GM21367 (cell line): ENCODE measurements at regions not wholly inside any gene's neighbourhood (a gene's known extent, or its start where the extent isn't known, plus 50 kb on each side); places are given as distances from the start of the nearest gene placed in this dataset.

ENCODE experiments used
- ATAC-seq: cut with Tn5 transposase; IDR thresholded peaks from one replicate; pipeline ENCODE4 v1.9.1; 2021; ENCODE audit not compliant: unreplicated experiment

DNA sequence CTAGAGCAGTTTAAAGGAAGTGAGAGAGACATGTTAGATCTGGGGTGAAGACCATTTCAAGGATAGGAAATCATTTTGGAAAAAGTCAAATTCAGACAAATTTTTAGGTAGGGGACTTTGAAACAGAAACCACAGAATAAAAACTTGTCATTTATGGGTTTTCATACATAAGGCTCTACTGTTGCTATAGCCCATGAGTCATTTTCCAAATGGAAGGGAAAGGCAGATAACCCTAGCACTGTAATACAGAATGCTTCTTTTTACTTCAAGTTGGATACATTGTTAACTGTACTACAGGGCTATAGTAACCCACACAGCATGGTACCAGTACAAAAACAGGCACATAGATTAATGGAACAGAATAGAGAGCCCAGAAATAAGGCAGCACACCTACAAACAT, 455.4 kb downstream of the EBF1 start:
- no peak for ATAC-seq

DNA sequence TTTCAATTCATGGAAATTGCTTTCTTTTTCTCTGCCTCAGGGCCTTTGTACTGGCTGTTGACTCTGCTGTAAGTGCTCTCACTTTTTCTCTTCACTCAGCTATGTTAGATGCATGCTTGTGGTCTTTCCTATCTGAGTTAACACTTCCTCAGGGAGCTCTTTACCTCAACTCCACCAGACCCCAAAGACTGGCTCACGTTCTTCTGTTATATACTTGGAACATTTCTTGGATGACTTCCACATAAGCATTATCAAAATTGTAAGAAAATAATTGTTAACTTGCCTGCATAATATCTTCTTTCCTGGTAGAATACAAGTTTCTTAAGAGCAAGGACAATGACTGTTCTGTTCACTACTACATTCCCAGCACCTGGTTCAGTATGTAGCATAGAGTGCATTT, 455.9 kb downstream of the EBF1 start:
- ATAC-seq = no peak

DNA sequence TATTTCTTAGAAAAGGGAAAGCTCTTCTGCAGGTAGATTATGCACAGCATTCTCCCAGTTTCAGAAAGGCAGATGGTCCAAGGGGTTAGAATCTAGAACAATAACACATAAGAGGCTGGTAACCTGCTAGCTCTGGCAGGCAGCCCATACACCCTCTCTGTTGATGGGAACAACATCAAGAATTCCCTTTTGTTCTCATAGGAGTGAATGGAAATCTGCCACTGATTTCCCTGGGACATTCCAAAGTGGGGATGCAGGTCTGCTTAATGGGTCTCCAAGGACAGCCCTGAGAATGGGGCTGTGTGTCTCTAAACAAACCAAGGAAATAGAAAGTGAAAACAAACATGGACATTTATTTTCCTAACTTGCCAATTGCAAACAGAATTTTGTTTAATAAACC, 456.8 kb downstream of the EBF1 start:
- ATAC-seq = no peak

DNA sequence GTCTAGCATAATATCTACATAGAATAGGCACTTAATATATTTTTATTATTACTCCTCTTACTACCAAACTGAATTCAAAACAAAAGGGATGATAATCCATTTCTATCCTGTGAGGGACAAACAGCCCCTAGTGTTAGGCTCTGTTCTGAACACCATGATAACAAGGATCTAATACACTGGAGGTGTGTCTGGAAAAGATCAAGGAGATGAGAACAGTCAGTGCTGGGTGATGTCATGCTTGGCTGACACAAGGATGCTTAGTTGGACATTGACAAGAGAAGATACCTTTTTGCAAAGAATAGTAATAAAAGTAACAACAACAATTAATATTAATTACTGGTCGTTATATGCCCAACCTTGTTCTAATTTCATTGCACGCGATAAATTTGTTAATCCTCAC, 458.7 kb downstream of the EBF1 start:
- no peak for ATAC-seq

DNA sequence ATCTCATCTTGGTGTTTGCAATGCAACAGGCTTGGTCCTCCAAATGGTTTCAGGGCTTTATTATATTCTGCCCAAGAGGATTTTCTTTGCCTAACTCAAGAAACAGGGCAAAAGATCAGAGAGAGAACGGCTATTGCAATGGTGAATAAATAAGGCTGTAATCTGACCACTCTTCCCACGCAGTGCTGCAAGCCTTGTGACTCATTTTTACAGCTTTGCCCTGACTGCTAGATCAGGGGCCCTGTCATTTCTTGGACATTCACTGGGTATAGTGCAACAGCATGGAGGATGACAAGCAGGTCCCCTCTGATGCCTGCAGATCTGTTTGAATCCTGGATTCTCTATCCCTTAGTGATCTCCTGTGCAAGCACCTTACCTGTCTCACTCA, 459.1 kb downstream of the EBF1 start:
- no peak for ATAC-seq

DNA sequence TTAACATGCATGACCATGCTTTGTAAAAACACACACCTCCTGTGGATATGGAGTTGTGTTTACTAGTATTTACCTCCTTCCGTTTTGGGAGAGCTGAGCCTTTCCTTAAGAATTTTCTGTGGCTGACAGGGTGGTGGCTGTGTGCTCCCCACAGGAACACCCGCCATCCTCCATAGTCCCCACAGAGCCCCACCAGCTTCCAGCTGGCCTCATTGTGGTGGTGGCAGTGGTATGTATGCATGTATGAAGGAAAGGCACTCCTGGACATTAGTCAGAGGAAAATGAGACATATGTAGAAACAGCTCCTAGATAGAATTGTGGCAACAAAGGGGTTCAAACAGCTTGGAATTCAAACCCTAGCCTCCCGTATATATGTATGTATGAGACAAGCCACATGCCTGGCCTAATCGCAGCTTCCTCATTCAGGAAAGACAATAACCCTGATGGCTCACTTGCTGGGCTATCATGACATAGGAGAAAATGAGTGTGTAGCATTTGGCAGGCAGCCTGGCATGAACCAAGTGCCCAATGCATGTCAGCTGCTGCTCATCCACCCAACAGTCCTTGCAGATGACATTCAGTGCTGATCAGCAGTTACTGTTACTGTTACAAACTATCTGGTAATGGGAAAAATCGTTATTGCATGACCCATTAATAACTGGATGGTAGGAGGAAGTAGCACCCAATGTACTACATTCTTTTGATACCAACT, 459.7 kb downstream of the EBF1 start:
- no peak for ATAC-seq

DNA sequence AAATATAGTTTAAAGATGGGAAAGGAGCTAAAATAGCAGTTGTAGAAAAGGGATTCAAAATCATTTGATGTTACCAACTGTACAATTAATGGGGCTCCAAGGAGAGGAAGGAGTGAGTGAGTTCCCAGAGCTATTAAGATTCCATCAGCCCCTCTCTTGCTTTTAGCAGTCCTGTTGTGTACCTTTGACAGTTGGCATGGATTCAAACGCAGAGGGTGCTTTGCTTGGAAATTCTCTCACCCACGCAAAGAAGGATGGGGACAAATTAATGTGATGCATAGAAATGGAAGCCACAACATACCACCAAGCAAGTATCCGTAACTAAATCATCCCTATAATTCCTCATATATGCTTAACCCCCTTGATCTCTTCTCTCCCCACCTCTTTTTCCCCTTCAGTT, 461.3 kb downstream of the EBF1 start:
- no peak for ATAC-seq

DNA sequence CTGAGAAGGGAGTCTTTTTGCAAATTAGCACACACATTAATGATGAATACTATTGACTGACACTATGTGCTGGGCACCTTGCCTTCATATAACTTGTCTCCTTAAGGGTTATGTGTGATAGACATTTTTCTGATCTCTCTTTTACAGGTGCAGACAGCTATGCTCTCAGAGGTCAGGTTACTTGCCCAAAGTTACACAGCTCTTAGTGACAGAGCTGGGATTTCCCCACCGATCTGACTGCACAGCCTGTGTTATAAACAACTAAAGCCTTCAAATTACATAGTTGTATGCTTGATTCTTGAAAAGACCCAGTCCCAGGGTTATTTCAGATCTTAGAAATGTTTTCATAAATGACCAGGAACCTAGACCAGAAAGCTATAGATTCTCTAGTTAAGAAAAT, 462.7 kb downstream of the EBF1 start:
- no peak for ATAC-seq

DNA sequence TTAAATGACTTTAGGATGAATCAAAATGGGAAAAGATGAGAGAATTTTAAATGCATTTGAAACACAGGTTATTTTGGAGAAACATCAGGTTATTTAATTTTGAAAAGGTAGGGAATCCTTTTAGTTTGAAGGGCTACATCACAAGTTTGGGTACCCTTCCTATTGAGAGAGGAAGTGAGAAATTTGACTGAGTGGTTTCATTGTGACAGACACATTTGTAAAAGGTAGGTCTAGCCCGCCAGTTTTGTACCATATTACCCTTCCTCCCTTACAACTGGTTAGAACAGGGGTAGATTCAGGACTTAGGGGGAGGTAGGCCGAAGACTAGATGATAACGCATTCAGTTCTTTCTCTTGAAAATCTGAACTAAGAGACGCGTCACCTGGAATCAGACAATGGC, 464.2 kb downstream of the EBF1 start:
- ATAC-seq = no peak

DNA sequence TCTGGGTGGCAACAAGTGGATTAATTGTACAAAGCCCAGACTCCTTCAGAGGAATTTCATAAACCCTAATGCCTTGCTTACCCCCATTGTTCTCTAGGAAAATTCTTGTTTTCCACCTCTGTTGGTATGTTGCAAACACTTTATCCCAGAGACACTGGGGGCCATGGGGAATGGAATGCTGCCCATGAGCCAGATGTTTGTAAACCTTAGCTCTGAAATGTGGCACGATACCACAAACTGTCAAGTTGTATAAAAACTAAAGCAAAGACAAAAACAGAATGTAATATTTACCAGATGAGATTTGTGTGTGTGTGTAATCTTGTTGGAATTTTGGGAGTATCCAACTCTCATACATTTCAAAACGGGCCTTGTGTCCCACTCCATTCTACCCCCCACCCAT, 465.0 kb downstream of the EBF1 start:
- no peak for ATAC-seq

DNA sequence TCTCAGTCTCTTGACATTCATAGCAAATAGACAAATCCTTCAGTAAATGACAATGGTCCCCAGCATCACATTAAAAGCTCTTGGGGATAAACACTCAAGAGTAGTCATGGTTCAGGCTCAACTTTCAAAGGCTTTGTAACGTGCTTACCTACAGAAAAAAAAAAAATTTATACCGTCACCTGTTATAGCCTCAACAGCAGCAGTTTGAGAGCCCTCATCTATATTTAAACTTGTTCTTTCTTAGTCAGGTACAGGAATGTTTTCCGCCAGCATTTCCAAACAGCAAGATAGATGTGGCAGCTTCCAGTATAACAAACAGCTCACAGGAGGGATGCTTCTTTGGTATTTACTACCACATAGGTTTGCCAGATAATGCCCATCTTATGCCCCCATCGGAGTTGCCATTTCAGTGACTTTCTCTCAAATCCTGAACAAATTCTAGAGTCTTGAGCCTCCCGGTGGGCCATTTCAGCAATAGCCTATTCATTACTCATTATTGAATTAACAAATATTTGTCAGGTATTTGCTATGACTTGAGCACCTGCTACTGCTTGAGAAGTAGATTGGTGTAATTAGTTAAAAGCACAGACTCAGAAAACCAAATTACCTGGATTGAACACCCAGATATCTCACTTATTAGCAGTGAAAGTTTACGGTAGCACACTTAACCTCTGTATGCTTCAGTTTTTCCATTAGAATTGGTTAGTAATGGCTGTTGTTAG, 470.0 kb downstream of the EBF1 start:
- ATAC-seq = no peak

DNA sequence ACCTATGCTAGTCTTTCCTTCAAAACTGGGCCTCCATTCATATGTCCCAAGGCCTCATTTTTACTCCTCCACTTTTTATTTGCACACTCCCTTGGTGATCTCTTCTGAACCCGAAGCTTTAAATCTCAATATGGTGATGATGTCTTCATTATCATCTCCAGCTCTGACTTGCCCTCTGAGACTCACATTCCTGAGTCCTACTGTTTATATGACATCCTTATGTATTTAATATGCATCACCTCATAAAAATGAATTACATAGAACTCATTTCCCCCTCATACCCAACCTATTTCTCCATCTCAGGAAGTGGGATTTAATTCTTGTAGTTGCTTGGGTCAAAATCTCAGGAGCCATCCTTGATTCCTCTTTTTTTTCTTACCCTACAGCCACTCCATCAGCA, 473.0 kb downstream of the EBF1 start:
- ATAC-seq = no peak

DNA sequence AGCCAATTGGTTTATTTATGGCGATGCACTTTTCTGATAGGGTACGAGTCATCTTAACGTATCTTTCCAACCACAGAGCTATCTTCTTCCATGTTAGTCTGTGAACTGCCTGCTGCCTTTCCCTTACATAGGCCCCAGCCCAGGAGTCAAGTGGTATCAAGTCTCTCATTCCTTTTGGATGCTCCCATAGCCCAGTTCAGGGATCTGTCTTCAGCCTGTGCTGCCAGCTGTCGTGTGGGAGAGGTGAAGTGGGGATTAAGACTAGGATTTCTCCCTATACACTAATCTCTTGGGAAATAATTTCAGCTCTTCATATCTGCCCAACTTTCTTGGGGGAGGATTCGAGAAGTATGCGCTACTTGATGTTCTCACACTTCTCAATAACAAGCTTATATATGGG, 475.7 kb downstream of the EBF1 start:
- ATAC-seq = no peak

DNA sequence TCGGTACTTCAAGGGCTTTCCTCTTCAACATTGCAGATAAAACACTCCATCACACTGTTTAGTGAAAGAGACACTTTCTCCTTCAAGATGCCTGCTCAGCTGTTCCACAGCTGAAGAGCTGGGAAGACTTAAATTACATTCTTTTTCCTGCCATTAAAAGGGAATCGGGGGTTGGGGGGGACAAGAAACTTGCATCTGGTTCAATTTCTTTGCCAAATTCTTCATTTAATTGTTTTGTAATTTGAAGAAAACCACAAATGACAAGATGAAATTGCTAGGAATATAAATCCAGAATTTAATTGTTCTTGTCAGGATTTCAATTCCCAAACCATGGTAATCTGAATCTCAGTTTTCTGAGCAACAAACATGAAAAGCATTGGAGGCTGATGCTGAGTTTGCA, 478.3 kb downstream of the EBF1 start:
- no peak for ATAC-seq

DNA sequence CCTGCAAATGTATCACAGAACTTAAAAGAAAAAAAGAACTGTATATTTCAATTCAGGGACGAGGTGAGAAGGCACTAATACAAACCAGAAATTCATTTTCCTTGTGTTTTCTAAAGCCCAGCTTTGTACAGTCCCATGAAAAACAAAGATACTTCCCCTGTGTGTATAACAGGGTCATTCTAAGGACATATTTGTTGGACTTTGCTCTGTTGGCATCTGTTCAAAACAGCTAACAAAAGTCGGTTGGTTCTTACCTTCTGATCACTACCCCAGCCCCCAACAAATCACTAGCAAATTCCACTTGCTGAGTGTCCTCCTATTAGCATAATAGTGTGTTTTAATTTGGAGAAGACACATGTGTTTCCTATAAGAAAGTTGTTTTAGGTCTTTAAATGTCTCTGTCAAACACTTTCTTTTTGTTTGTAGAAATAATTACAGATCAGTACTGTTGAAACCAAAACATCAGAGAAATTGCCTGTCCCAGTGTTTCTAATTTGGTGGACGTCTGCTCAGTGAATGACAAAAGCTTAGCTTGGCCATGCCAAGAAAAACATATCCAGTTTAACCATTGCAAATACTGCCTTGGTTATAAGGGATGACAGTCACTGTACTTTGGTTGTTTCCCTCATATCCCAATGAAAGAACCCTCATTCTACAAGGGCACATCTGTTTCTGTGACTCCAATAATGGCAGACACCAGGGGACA, 480.5 kb downstream of the EBF1 start:
- no peak for ATAC-seq

DNA sequence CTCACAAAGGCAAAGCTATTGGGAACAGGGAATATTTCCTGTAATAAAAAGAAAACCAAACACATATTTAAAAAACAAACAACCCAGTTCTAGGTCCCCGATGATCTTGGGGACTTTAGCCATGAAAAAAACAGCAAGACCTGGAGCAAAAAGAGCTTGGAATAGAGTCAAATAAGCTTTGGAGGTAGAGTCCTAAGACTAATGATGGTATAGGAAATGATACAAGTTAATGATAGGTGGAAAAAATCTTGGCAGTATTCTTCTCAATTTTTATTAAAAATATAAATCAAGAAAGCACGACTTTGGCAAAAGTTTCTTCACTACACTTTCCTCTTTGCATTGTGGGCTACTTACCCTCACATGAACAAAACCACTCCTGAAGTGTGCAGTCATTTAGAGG, 481.5 kb downstream of the EBF1 start:
- ATAC-seq = no peak

DNA sequence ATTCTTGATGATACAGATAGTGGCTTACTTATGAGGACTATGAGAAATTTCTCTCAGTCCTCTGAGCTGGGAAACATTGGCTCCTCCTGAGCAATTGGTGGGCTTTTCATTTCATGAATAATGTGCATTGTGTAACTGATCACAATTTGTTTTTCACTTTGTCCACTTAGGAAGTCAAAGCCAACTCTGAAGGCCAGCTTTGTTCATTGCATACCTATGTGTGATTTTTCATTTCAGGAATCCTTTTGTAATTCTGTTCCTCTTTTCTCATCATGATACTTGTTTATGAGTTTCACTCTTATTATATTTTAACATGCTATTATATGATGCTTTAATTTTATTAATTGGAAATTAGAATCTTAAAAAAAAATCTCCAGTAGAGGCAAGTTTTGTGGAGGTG, 483.0 kb downstream of the EBF1 start:
- ATAC-seq = no peak

DNA sequence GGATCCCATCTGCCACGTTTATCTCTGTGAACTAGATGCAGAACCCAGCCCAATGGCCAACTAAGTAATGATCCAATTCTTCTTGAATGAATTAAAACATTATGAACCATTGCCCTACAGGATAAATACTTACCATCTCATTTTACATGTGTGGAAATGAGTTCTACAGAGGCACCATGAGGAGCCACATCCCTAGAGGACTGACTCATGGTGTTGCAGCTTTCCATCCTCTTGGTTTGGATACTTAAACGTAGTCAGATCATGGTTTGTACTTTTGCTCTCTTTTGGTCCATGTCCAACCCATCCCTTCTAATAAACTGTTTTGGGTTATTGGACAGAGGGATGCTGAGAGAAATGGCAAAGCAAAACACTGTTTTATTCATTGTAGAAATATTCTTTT, 484.8 kb downstream of the EBF1 start:
- ATAC-seq = no peak

DNA sequence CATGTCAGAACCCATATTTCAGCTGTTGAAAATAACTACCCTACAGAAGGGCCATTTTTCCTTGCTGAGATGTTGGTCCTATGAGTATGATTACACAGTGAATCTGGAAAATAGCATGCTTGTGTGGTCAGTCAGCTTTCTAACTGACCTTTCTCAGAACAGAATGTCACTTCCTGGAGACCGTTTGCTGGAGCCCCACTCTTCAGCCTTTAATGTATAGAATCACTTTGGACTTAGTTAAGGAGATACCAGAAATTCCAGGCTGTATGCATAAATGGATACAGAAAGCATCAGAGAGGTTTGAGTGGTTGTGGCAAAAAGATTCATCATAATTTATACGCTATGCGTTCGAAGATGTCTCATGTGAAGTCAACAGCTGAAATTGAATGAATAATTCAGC, 488.1 kb downstream of the EBF1 start:
- no peak for ATAC-seq

DNA sequence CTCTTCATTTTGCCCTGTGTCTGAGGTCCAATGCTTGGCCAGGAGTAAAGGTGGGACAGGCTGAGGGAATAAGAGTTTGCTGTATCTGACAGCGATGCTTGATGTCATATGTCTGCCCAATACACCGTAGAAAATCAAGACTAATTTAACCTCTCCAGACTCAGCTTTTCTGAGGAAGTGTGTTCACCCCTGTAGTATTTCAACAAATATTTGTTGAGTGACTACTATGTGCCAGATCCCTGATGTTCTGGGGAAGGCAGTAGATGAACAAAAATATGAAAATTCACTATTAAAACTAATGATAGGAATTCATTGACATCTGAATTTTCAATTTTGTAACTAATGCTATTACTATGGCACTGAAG, 489.7 kb downstream of the EBF1 start:
- no peak for ATAC-seq

DNA sequence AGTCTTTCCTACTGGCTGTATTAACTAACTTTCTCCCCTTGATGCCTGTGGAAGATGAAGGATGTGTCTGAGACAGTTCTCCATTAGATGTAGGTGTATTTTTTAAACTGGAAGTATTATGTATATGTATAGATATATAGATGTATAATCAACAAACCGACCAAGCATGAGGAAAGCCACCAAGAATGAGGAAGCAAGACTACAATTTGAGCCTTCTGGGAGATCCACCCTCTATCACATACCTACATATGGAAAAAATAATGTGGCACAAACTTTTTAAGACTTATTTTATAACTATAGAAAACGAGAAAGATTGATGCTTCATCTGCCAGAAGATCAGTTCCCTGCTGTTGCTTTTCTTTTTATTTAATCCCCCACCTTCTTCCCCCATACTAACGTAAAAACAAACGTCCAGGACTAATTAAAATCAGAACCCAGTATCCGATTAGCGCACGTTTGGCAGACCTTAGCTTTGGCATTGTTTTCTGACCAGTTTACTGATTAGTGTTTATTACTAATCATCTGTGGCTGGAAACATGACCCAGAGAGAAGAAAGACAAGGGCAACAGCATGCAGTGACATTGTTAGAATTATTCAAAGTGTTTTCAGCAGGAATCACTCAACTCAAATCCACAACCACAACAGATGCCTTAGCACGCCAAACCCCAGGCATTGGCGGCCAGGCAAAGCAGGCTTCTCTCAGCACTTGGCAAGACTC, 490.2 kb downstream of the EBF1 start:
- ATAC-seq = no peak

DNA sequence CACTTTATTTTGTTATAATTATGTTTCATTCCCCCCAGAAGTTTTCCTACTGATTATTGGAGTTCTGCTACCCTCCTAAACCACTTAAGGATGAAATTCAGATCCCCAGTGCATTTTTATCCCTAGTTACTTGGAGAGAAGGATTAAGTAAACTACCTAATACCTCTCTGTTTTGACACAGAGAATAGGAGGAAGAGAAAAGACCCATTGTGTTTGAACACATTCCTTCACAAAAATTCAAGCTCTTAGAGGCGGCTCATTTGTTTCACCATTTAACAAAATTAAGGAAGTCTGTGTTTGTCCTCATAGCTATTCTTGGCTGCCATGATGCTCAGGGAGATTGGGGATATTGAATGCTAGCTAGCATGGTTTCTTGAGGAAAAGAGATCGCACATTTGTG, 492.6 kb downstream of the EBF1 start:
- no peak for ATAC-seq
